Cerebellar cortex (tissue), 1 donor: ENCODE measurements at regions not wholly inside any gene's neighbourhood (a gene's known extent, or its start where the extent isn't known, plus 50 kb on each side); places are given as distances from the start of the nearest gene placed in this dataset.
"Not testable (repeated sequence)": the region's sequence is repeated elsewhere in the genome, so short reads cannot be mapped to it uniquely, and the experiment has no call there.

Source experiments
- DNase-seq: peaks from one replicate; pipeline ENCODE4 v3.0.0-alpha.2; 2015; ENCODE audit warnings: low spot score

DNA sequence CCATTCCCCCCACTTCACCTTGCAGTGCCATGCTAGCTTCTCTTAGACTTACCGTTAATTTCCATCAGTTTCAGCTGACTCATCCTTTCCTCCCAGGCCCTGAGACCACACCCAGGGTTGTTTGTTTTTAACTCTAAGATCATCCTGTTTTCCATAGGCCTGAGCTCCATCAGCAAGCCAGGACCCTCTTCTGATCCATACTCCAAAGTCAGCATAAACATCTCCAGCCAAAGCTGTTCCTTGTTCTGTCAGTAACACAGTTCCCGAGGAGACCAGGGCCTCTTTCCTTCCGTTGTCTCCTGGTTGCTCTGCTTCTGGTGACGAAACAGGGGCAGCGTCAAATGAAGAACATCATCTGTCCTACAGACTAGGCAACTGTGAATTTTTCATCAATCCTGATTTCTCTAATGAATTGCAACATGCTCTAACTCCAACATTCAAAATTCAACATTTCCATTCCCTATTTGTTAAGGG, 83.8 kb upstream of the HNF1B start:
- no peak for DNase-seq

DNA sequence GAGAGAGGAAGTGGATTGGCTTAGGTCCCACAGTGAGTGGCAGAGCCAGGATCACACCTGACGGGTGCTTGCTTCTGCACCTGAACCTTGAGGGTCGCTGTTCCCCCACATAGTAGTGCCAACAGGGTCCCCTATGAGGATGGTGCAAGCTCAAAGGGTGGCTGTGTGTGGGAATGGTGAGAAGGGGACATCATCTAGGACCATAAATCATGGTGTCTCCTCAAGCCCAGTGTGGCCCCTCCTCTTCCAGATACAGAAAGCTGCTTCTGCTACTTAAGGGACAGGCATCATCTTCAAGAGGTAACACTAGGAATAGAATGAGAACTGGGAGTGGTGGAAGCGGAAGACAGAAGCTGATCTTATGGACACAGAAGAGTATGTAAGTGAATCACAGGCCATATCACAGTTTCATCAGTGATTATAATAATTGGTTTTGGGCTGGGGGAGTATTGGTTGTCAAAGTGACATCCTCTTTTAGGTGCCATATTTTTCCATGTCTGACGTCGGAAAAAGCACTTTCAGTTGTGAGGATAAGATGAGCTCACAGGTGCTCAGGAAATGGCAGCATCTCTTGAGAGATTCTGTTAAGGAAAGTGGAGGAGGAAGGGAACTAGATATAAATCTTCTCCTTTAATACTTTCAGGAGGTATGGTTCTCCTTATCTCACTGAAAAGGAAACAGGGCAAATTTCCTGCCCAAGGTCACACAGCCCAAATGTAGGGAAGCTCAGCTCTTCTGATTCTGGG, 83.2 kb upstream of the HNF1B start:
- DNase-seq: no peak

DNA sequence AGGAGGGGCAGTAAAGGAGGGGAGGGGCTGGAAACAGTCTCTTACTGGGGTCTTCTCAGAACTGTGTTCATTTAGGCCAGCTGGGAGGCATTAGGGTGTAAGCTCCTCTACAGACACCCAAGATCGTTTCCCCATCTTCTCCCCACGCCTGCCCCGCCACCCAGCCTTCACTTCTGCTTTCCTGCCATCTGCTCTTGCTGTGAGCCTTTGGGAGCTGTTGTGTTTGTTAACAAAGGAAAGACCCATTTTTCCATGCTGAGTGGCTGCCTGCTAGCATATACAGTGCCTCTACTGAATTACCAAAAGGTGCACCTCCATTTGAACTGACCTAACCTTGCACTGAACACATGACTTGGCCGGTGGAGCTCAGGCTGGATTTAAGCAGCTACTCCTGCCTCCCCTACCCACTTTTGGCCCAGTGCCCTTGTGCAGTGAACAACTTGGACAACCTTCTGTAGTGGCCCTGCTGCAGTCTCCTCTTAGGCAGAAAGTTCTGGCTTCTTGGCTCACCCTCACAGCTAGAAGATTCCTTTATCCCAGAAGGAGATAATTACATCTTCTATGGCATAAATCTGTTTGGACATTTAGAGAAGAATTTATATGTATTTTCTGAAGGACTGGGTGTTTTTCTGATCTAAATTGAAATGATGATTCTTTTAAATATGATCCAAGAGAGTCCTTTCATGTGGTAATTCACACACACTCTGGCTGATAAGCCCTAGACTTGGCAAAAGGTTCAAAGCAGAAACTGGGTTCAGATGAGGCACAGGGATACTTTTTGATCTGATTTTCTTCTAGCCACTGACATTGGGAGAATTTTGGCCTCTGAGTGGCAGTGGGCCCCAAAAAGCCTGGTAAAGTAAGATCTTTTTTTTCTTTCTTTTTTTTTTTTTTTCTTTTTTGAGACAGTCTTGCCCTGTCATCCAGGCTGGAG, 81.9 kb upstream of the HNF1B start:
- no peak for DNase-seq

DNA sequence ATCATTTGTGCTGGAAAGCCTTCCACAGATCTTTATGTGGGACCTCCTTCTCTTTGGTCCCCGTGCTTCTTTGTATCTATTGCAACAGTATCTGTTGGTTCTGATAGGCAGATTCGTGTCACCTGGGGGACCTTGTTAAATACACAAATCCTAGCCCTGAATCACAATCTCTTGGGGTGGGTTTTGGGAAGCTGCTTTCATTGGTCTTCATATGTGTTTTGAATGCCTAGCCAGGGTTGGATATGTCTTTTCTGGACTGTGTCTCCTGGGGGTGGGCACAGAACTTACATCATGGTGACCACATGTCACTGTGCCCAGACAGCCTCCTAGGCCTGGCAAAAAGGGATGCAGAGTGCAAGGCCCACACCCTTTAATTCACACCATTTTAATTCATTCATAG, 81.0 kb upstream of the HNF1B start:
- DNase-seq: no peak

DNA sequence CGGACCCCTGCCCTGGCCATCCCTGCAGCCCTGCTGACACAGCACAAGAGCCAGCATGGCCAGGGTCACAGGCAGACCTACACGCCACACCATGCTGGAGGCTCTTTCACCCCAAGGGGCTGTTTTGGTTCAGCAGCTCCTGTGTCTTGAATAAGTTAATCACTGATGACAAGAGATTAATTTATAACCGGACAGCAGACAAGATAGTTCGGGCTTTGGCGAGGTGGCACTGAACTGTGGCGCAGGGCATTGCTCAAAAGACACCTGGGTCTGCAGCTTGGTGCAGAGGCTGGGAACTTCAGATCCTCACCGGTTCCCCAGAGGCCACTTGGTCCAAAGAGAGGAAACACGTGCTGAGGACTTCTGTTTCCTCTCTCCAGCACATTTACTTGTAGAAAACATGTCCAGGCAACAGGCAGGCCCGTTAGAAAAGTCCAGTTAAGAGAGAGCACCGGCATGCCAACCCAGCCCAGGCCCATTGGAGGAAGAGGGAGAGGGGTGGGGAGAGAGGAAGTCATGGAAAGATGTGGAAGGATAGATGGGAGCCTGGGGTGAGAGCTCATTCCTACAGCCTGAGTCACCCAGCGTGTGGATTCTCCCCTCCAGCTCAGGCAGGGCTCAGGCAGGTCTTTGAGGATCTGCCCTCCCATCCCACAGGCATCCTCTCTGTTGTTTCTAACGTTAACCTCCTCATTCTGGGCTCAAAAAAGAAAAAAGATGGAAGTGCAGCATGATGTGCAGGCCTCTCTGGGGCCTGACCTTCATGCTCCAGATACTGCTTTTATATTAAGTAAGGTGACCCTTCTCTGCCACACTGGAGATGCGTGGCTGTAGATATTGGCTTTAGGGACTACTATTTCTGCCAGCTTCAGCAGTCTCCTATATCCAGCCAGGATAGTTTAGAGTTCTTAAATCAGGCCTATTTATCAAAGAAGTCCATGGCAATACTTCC, 80.0 kb upstream of the HNF1B start:
- no peak for DNase-seq

DNA sequence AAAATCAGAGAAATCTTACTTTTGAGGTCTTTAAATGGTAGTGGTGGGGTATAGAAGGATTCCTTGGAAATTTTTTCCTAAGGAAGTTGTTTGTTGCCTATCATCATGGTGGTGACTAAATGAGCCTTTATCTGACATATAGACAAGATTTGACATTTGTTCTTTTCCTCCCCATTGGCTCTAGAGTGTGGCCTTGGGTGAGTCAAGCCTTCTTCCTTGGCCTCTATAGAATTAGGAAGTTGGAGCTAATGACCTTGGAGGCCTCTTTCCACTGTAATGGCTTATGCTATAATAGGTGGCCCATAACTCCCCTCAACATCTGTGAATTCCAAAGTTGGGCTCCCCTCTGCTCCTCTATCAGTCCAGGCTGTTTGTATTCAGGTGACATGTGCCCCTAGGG, 79.1 kb upstream of the HNF1B start:
- DNase-seq: no peak

DNA sequence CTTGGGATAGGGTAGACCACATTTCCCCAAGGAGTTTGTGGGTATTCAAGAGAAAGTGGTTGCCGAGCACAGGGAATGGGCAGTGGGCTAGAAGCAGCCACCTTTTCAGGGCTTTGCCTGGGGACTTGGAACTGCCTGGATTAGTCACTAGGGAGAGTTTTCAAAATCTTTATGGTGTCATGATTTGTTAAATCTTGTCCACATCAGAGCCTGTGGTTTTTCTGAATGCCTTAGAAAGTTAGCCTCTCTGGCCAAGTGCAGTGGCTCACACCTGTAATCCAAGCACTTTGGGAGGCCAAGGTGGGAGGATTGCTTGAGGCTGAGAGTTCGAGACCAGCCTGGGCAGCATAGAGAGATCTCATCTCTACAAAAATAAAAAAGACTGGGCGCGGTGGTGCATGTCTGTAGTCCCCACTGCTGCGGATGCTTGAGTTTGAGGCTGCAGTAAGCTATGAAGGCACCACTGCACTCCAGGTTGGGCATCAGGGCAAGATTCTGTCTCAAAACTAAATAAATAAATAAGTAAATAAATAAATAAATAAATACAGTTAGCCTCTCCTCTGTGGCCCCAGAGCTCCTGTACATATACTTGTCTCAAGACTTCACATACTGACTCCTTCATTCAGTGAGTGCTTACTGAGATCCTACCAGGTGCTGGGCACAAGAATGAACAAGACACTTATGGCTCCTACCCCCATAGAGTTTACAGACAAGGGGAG, 76.3 kb upstream of the HNF1B start:
- DNase-seq: no peak

DNA sequence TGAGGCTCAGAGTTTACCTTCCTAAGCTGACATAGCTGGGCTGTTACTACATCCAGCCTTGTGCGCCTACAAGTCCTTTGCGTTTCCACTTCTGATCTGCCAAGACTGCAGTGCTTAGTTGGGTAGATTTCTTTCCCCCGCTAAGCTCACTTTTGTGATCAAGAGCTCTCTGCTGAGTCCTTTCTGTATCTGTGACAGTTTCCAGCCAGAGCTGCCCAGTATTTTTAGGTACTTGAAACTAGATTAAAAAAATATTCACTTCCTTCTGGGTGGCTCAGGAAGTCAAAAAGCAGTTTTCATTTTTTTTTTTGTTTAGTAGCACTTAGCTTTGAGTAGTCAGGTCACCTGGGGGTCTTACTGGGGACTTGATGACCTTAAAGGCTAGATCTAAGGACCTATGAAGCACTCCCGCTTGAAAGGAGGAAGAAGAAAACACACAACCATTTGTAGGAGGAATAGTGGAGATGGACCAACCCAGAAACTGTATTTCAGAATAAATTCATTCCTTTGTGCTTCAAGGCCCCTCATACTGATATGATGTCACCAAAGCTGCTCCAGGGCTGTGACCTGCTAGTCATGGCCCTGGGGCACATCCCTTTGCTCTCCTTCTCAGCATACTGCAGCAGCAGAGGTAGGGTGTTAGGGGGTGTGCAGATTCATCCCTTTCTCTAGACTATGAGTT, 75.6 kb upstream of the HNF1B start:
- no peak for DNase-seq

DNA sequence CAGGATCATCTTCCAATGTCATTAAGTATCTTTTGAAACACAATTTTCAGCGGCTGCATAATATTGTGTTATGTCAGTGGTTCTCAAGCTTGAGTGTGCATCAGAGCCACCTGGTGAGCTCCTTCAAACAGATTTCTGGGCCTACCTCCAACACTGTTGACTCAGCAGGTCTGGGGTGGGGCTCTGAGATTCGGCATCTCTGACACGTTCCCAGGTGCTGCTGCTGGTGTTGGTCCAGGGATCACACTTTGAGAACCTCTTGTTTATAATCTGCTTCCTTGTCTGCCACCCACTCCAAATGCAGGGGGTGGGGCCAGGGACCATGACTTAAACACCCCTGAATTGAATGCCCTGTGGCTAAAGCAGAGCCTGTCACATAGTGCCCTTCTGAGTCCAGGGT, 73.8 kb upstream of the HNF1B start:
- DNase-seq: no peak

DNA sequence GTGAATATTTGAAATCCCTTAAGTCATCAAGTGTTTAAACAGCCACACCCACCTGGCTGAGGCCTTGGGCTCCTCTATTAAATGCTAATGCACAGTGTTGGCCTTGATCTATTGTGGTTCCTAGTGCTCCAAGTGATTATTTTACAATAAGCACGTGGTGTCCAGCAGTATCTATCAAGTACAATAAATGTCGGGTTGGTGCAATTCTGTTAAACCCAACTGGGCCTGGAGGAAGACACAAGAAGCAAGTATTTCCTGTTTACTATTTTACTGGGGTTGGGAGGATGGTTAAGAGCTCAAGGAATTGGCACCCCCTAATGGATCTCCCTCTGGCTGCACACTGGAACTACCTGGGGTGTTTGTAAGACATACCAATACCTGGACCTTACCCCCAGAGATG, 72.1 kb upstream of the HNF1B start:
- no peak for DNase-seq

DNA sequence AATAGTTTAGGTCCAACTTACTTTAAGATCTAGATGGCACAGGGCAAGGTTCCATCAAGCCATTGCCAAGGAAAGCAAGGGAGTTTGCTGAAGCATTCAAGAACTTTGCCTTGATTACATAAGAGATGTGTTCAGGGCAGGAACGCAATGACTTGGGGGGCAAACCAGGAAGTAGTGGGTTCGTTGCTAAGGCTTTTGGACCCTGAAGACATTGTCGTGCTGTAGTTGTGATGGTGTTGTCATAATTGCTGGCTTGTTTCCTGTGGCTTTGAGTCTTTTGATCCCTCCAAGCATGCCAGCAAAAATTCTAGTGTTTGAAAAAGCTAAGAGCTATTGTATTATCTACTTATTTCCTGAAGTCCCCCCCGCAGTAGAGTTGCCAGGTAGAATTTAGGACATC, 70.7 kb upstream of the HNF1B start:
- DNase-seq: no peak

DNA sequence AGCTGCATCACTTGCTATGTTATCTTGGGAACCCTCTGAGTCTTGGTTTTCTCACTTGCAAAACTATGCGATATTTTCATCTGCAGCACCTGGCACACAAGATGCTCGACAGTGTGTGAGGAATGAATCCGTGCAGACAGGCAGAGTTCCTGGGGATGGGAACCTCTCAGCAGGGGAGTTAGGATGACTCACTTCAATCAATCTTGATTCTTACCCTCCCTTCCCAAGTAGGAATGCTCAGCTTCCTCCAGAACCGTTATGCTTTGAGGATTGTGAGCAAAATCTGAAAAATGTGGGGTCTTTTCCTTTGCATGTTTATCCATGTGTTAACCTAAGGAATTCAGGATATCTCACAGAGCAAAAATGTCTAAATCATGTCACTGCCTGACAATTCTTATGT, 68.9 kb upstream of the HNF1B start:
- DNase-seq: no peak

DNA sequence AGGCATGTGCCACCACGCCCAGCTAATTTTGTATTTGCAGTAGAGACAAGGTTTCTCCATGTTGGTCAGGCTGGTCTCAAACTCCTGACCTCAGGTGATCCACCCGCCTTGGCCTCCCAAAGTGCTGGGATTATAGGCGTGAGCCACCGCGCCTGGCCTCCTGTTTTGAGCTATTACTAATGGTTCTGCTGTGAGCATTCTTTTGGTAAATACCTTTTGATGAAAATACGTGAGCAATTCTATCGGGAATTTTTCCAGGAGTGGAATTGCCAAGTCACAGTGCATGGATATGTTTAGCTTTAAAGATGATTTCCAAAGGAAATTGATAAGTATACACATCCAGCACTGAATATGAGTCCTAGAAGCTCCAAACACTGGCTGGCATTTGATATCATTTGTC, 64.0 kb upstream of the HNF1B start:
- DNase-seq: not testable (repeated sequence)

DNA sequence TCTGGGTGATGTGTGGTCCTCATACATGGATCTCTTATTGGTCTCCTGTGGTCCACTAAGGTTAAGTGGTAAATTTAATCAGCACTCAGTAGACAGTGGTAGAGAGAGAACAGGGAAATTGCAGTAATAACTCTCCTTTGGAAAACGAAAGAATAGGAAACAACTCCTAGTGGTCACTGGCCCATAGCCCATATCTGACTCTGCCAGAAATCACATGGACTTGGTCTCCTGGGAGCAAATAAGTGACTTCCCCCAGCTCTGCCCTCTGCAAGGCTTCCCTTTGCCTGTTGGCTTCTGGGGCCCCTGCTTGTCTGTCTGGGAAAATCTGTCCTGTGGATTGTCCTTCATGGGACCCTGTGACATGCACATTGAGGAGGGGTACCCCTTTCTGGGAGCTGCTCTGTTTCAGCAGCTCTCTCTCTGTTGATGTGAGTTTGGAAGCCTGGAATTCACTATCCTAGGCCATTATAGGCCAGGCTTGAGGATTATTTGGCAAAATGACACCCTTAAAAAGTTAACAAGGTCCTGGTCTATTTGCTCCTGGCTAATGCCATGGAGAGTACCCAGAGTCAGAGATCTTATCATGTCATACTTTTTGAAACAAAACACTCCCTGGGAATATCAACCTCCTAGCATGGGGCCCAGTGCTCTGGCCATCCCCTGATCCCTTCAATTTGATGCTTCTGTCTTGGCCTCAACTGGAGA, 58.0 kb upstream of the HNF1B start:
- DNase-seq: no peak

DNA sequence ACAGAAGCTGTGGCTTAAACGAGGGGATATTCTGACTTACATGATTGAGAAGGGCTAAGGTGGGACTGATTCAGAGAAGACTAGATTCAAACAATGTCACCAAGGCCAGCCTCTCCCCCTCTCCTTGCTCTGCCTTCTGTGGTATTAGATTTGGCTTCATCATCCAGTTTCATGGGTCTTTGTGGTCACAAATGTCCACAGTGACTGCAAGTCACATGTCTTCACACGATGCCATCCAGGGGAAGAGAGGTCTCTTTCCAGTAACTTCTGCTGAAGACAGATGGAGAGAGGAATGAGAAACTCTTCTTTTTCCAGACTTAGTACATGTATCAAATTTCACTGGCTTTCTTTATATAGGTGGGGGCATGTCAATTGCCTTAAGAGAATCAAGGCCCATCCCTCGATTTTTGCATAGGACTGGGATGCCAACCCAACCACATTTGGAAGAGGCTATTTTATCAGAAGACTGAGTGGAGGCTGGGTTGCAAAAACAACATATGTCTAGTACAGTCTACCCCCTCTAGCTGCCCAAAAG, 57.3 kb upstream of the HNF1B start:
- DNase-seq: no peak

DNA sequence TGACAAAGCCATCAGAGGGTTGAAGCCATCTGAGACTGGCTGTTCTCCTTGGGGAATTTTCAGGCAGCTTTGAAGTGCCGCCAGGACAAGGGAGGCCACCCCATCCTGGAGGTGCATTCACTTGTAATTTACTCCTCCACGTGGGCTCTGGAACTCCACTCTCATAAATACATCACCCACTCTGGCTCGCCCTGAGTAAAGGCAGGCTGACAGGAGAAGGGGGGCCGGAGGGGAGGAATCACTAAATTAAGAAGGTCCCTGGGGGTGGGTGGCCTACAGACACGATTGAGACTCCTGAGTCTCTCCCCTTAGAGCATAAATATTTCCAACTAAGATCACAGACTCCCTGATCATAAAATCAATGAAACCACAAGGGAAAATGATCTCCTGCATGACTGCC, 56.3 kb upstream of the HNF1B start:
- DNase-seq: no peak

DNA sequence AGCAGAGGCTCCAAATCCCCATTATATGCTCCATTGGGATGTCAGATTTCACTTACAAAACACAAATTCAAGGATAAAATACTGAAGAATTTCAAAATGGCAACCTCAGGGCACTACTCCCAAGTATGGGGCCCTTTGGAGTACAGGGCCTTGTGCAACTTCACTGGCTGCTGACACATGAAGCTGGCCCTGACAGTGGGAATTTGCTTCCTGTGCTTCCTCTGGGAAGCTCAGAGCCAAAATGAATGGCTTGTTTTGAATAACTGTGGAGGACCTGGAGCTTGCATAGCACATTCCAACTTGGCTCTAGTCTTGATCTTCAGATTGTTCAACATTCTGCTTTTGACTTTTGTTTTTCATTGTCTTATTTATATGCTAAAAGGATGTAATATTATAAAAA, 52.3 kb upstream of the HNF1B start:
- DNase-seq: no peak

DNA sequence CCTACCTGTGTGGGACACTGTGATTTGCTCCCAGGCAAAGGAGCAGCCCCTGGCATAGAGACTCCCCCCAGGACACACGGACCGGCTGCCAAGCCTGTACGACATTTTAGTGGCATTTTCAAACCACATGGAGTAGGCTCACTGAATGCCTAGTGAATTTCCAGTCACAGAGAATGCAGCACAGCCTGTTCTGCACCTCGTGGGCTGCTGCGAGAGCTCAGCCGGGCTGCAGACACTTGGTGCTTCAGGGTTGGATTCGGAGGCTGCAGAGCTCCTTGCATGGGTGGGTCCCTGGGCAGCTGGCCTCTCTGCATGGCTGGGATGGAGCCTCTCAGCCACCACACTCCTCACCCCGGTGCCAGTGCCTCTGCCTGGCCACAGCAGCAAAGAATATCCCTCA, 51.2 kb upstream of the HNF1B start:
- DNase-seq: no peak
